ENCODE measurements at regions not wholly inside any gene's neighbourhood (a gene's known extent, or its start where the extent isn't known, plus 50 kb on each side); places are given as distances from the start of the nearest gene placed in this dataset.
A peak's percentile ranks its signal among the peaks of the same experiment; 100 is the strongest.

- no peak for DNase-seq
- TF ChIP-seq POLR2A (IDR thresholded peaks at IDR 0.05; ENCODE audit: low read length) = no peak
- no peak for TF ChIP-seq GATA1 (IDR thresholded peaks at IDR 0.05; ENCODE audit: low read depth, low read length)
Measured at GRCh38 chr1:221813887-221814286, 72.0 kb upstream of the DUSP10 start.

GRCh38 chr1:221812905-221813597 is 71.2 kb upstream of the DUSP10 start:
- no peak for TF ChIP-seq GATA1 (IDR thresholded peaks at IDR 0.05; ENCODE audit: low read depth, low read length)
- DNase-seq = peak; percentile 45 to 78

- no peak for DNase-seq
- no peak for TF ChIP-seq POLR2A (IDR thresholded peaks at IDR 0.05; ENCODE audit: low read length)
- TF ChIP-seq GATA1 (IDR thresholded peaks at IDR 0.05; ENCODE audit: low read depth, low read length) = no peak
Measured at GRCh38 chr1:221812088-221812752, 70.3 kb upstream of the DUSP10 start.

GRCh38 chr1:221810406-221810805 is 68.5 kb upstream of the DUSP10 start:
- TF ChIP-seq GATA1 (IDR thresholded peaks at IDR 0.05; ENCODE audit: low read depth, low read length) (no peak), POLR2A (IDR thresholded peaks at IDR 0.05; ENCODE audit: low read length) (no peak)
- DNase-seq = no peak

DNA sequence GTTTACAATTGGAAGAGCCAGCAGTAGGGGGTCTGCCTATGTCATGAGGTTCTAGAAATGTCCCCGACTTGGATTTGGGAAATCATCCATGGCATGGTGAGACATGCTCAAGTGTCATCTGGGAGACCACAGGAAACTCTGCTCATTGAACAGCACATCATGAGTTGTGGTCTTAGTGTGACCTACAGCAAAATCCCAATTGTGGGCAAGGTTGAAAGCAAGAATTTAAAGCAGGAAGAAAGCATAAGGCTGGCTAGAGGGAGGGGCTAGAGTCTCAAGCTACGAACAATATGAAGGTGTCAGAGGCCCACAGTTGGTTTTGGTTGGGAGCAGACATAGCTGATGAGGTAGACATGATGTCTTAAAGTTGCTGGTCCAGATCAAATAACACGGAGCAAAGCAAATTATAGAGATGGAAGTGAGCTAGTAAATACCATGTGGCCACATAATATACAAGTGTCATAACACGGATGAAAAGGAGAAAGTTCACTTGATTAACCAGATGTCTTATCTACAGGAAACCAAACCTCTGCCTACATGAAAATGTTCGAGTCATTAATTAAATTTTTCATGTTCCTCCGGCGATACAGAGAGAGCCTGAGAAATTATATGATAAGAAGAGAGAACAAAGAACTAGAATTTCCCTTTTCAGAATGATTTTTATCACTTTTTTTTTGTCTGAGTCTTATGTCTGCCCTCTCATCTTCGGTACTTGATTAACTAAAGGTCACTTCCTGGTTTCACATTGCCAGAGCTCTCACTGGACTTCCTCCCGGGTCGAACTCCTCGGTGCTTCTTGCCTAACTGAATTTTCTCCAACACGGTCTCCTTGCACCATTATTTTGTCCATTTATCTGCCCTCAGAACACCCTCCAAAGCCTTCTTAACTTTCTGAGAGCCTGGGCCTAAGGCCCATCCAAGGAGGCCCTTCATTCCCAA is 67.5 kb upstream of the DUSP10 start:
- DNase-seq = no peak
- TF ChIP-seq GATA1 (IDR thresholded peaks at IDR 0.05; ENCODE audit: low read depth, low read length) = no peak
- TF ChIP-seq POLR2A (IDR thresholded peaks at IDR 0.05; ENCODE audit: low read length) = no peak

DNA sequence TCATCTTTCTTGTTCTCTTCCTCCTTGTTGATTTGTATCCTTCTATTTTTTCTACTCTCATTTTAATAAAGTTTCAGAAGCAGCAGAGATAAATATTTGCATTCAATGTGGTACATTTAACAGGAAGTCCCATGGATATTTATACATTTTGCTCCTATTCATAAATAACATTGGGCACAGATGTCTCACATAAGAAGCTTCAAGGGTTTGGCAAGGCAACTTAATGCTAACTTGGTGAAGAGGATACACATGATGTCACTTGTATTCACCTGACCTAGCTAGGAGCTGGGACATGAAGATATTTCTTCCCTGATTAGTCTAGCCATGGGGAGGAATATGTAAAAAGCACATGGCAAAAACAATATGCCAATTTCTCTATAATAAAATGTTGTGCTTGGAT is 65.1 kb upstream of the DUSP10 start:
- TF ChIP-seq POLR2A (IDR thresholded peaks at IDR 0.05; ENCODE audit: low read length) = no peak
- no peak for TF ChIP-seq GATA1 (IDR thresholded peaks at IDR 0.05; ENCODE audit: low read depth, low read length)
- no peak for DNase-seq

DNA sequence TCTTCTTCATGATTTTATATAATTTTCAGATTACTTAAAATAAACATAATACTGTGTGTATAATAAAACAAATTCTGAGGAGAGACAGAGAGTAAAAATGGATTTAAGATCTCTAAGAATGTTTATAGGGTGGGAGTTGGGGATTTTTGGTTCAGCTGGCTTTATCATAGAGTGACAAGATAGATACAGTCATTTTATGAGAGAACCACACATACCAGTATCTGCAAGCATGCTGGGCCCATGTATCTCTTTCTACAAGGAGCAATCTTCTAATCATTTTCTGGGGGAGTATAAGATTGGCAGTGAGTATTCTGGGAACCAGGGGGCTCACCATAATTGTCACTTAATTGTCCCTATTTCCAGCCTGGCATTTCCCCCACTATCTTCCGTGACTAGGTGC is 64.3 kb upstream of the DUSP10 start:
- DNase-seq = no peak
- TF ChIP-seq POLR2A (IDR thresholded peaks at IDR 0.05; ENCODE audit: low read length) = no peak
- no peak for TF ChIP-seq GATA1 (IDR thresholded peaks at IDR 0.05; ENCODE audit: low read depth, low read length)

DNA sequence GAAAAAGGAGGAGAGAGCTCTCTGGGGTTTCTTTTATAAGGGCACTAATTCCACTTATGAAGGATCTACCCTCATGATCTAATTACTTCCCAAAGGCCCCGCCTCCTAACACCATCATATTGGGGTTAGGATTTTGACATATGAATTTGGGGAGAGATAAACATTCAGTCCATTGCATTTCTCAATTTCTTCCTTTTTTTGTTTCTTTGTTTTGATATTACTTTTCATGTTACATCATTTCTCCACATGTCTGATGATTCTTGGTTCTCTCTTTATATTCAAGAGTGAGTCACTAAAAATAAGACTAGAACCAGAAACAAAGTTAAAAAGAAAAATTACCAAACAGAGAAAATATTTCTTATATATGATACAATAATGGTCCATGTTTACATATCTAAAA is 63.2 kb upstream of the DUSP10 start:
- TF ChIP-seq POLR2A (IDR thresholded peaks at IDR 0.05; ENCODE audit: low read length) (no peak), GATA1 (IDR thresholded peaks at IDR 0.05; ENCODE audit: low read depth, low read length) (no peak)
- DNase-seq = no peak

DNA sequence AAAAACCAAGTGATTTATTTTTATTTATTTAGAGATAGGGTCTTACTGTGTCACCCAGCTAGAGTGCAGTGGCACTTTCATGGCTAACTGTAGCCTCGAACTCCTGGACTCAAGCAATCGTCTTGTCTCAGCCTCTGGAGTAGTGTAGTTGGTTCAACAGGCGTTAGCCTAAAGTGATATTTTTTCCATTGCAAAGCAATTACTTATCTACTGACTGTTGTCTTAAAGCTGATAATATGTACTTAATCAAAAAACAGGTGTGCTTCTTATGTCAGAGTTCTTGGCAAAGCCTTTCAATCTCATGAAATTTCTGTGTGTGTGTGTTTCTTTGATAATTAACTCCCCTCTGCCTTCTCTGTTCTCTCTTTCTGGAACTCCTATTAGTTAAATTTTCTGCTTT is 62.4 kb upstream of the DUSP10 start:
- no peak for DNase-seq
- TF ChIP-seq GATA1 (IDR thresholded peaks at IDR 0.05; ENCODE audit: low read depth, low read length) (no peak), POLR2A (IDR thresholded peaks at IDR 0.05; ENCODE audit: low read length) (no peak)

- no peak for TF ChIP-seq POLR2A (IDR thresholded peaks at IDR 0.05; ENCODE audit: low read length)
- no peak for TF ChIP-seq GATA1 (IDR thresholded peaks at IDR 0.05; ENCODE audit: low read depth, low read length)
Measured at GRCh38 chr1:221801773-221802516, 60.1 kb upstream of the DUSP10 start.

DNA sequence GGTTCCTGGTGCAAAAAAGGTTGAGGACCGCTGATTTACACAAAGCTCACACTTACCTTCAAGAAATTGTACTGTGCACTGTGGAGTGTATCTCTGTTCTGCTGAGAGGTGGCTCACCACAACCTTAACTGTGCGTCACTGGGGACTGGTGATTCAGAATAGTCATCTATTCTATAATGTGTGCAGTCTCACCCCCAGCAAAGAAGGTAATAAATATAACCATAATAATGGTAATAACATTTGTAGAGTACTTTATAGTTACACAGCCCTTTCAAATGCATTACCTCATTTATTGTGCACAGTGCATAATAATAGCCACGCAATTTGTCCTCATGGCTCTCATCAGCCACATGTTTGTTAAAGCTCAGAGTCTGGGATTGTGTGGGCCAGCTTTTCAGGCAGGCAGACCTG is 59.4 kb upstream of the DUSP10 start:
- no peak for DNase-seq
- TF ChIP-seq GATA1 (IDR thresholded peaks at IDR 0.05; ENCODE audit: low read depth, low read length) (no peak), POLR2A (IDR thresholded peaks at IDR 0.05; ENCODE audit: low read length) (no peak)

More at GRCh38 chr1:221801773-221802516, 60.1 kb upstream of the DUSP10 start:
- no peak for DNase-seq

- TF ChIP-seq GATA1 (IDR thresholded peaks at IDR 0.05; ENCODE audit: low read depth, low read length) (no peak), POLR2A (IDR thresholded peaks at IDR 0.05; ENCODE audit: low read length) (no peak)
- no peak for DNase-seq
Measured at GRCh38 chr1:221800831-221801230, 58.9 kb upstream of the DUSP10 start.

DNA sequence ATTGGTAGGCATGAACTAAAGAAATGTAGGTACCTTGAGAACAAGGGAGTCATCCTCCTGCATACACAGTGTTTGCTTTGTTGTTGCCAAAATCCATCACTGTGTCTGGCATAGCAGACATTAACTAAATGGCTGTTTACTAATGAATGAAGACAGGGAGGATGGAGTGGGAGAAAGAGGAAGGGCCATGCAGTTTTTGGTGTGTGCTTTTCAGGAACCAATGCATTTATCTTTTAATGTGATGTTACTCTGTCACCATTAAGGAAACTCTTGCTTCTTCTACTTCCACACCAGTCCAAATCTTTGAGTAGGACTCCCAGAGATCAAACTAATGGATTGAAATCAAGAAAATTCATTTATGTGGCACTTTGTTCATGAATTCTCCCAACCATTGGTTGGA is 55.6 kb upstream of the DUSP10 start:
- TF ChIP-seq GATA1 (IDR thresholded peaks at IDR 0.05; ENCODE audit: low read depth, low read length) (no peak), POLR2A (IDR thresholded peaks at IDR 0.05; ENCODE audit: low read length) (no peak)
- no peak for DNase-seq
